A673 (cell line): ENCODE measurements at regions not wholly inside any gene's neighbourhood (a gene's known extent, or its start where the extent isn't known, plus 50 kb on each side); places are given as distances from the start of the nearest gene placed in this dataset.
A peak's percentile ranks its signal among the peaks of the same experiment; 100 is the strongest.

ENCODE experiments used
- BruUV-seq: library from RNA; stranded (reverse); fragments of 400-500 nt; replicated peaks from 2 replicates; lab custom pipeline; 2021; lab: Mats Ljungman, UMichigan
- CTCF ChIA-PET: fragments of 300-600 bp; sonication (Branson Sonifier 250); formaldehyde crosslinking; loops from one replicate; lab custom pipeline; 2022; ENCODE audit warnings: antibody characterized with exemption; lab: Charles Lee
- POLR2A ChIA-PET: fragments of 300-600 bp; sonication (Branson Sonifier 250); formaldehyde crosslinking; loops from one replicate; lab custom pipeline; 2022; ENCODE audit warnings: antibody characterized with exemption; ENCODE audit not compliant: low non-redundant PET; lab: Charles Lee
- DNase-seq: peaks from one replicate; pipeline ENCODE4 v3.0.0-alpha.2; 2015; ENCODE audit warnings: low spot score
- H3K27ac ChIP-seq: fragments of 200-600 bp; sonication (generic); 2 replicates; pipeline ENCODE4 v1.5.1; 2016; ENCODE audit warnings: mixed run types, low read depth, mild to moderate bottlenecking, mixed read lengths, antibody characterized with exemption, low read length; ENCODE audit not compliant: poor library complexity, severe bottlenecking
- H3K27me3 ChIP-seq: fragments of 200-600 bp; sonication (generic); replicated peaks from 2 replicates; pipeline ENCODE4 v1.6.1; 2017; ENCODE audit warnings: mixed run types, low read depth, mild to moderate bottlenecking, mixed read lengths, antibody characterized with exemption, low read length; ENCODE audit not compliant: insufficient read depth, poor library complexity
- H3K36me3 ChIP-seq: fragments of 200-600 bp; sonication (generic); 2 replicates; pipeline ENCODE4 v1.6.1; 2016; ENCODE audit warnings: mixed run types, mild to moderate bottlenecking, mixed read lengths, antibody characterized with exemption, low read length; ENCODE audit not compliant: insufficient read depth, poor library complexity, severe bottlenecking
- H3K4me1 ChIP-seq: fragments of 200-600 bp; sonication (generic); 2 replicates; pipeline ENCODE4 v1.6.1; 2017; ENCODE audit warnings: mixed run types, mild to moderate bottlenecking, mixed read lengths, antibody characterized with exemption, low read length; ENCODE audit not compliant: insufficient read depth, poor library complexity, severe bottlenecking
- H3K4me3 ChIP-seq: fragments of 200-600 bp; sonication (generic); 2 replicates; pipeline ENCODE4 v1.5.1; 2016; ENCODE audit warnings: low read depth, mixed run types, mild to moderate bottlenecking, mixed read lengths, low read length; ENCODE audit not compliant: poor library complexity, severe bottlenecking
- H3K9me3 ChIP-seq: fragments of 200-600 bp; sonication (generic); 2 replicates; pipeline ENCODE4 v1.6.1; 2016; ENCODE audit warnings: mixed run types, low read depth, mild to moderate bottlenecking, mixed read lengths, antibody characterized with exemption, low read length; ENCODE audit not compliant: poor library complexity, severe bottlenecking
- CTCF ChIP-seq: fragments of 300-800, 200-600 bp; sonication (generic); conservative IDR thresholded peaks from 2 replicates; pipeline ENCODE4 v1.5.1; 2017; ENCODE audit warnings: low read depth, mild to moderate bottlenecking, antibody characterized with exemption, low read length, moderate library complexity, mixed read lengths
- EZH2 ChIP-seq: fragments of 200-600 bp; sonication (generic); IDR thresholded peaks from 2 replicates; pipeline ENCODE4 v1.6.1; 2017; ENCODE audit warnings: borderline replicate concordance, low read depth, mild to moderate bottlenecking, mixed read lengths, antibody characterized with exemption, low read length; ENCODE audit not compliant: poor library complexity, severe bottlenecking
- intact Hi-C: fragments of 100-400 bp; cut with micrococcal nuclease; formaldehyde crosslinking; loops from one replicate; pipeline ENCODE4 v1.10.0; 2022; ENCODE audit not compliant: unreplicated experiment

GRCh38 chr1:115466433-115466832 lies 128.4 kb upstream of the NGF start:
- Histone ChIP-seq H3K36me3 (no peaks in the 10 kb centered on the region), H3K4me1 (no peaks in the 10 kb centered on the region), H3K4me3 (no peak overlapping the region), H3K9me3 (no peaks in the 10 kb centered on the region), H3K27me3 (no peaks in the 10 kb centered on the region), H3K27ac (no peak overlapping the region)
- BruUV-seq: no TSS peak
- ChIA-PET POLR2A (no interaction called here), CTCF (interaction anchor here (0.5 to 1.3 kb wide), 4 partner anchors 191 to 1028 kb away, joined by 3 to 4 read pairs (median 4); no protein-coding TSS in a partner anchor)
- DNase-seq: peak; percentile 23
- TF ChIP-seq CTCF (peak; percentile 31; the same call in 1 of the 2 replicates), EZH2 (no peak)
- intact Hi-C loops: loop anchor here (5.0 kb wide), 2 partner anchors 189 to 489 kb away; no protein-coding TSS in a partner anchor

- no peak for DNase-seq
- Histone ChIP-seq H3K27me3 (no peaks in the 10 kb centered on the region), H3K4me1 (no peaks in the 10 kb centered on the region), H3K27ac (no peak overlapping the region), H3K9me3 (no peaks in the 10 kb centered on the region), H3K4me3 (no peak overlapping the region), H3K36me3 (no peaks in the 10 kb centered on the region)
- POLR2A ChIA-PET: no interaction called here
- no TSS peak for BruUV-seq
- CTCF ChIA-PET: interaction anchor here (0.5 to 1.3 kb wide), 2 partner anchors 241 to 324 kb away, joined by 3 to 4 read pairs; no protein-coding TSS in a partner anchor
- intact Hi-C loops: loop anchor here (5.0 kb wide), 2 partner anchors 189 to 489 kb away; no protein-coding TSS in a partner anchor
- TF ChIP-seq EZH2 (no peak), CTCF (no peak)
Measured at GRCh38 chr1:115465802-115466363, 127.8 kb upstream of the NGF start.

- 0 out of 2 replicates have a peak, but pooled peaks have one; percentile 10 for TF ChIP-seq CTCF
- TF ChIP-seq EZH2: no peak
- POLR2A ChIA-PET: no interaction called here
- no TSS peak for BruUV-seq
- H3K27me3 ChIP-seq: no peaks in the 10 kb centered on the region
- no peaks in the 10 kb centered on the region for H3K9me3 ChIP-seq
- no peak overlapping the region for H3K4me3 ChIP-seq
- H3K36me3 ChIP-seq: no peaks in the 10 kb centered on the region
- no peaks in the 10 kb centered on the region for H3K4me1 ChIP-seq
- CTCF ChIA-PET: interaction anchor here (0.6 kb wide), 1 partner anchor 1593 kb away, joined by 6 read pairs; no protein-coding TSS in a partner anchor
- DNase-seq: no peak
- intact Hi-C loops: no loop called here
- no peak overlapping the region for H3K27ac ChIP-seq
Measured at GRCh38 chr1:115463347-115463746, 125.3 kb upstream of the NGF start.
